C4-2B (cell line): ENCODE measurements at regions not wholly inside any gene's neighbourhood (a gene's known extent, or its start where the extent isn't known, plus 50 kb on each side); places are given as distances from the start of the nearest gene placed in this dataset.
A peak's percentile ranks its signal among the peaks of the same experiment; 100 is the strongest.

ENCODE experiments used
- H3K27ac ChIP-seq: fragments of 450-650 bp; 2 replicates; pipeline ENCODE4 v1.5.1; 2017
- CTCF ChIP-seq: fragments of 450-650 bp; conservative IDR thresholded peaks from 2 replicates; pipeline ENCODE4 v1.5.1; 2017; ENCODE audit warnings: mild to moderate bottlenecking
- ZFX ChIP-seq: fragments of 450-650 bp; IDR thresholded peaks from 2 replicates; pipeline ENCODE4 v1.6.1; 2017

GRCh38 chr9:3001311-3001710 is 157.4 kb upstream of the PUM3 start:
- no peak overlapping the region for H3K27ac ChIP-seq
- TF ChIP-seq CTCF (no peak), ZFX (no peak)

GRCh38 chr9:2992427-2992826 is 148.5 kb upstream of the PUM3 start:
- no peak overlapping the region for H3K27ac ChIP-seq
- TF ChIP-seq CTCF = no peak
- no peak for TF ChIP-seq ZFX

- H3K27ac ChIP-seq = no peak overlapping the region
- TF ChIP-seq CTCF (peak; percentile 27), ZFX (no peak)
Observed at GRCh38 chr9:2991292-2991691, 147.4 kb upstream of the PUM3 start.

- no peak for TF ChIP-seq CTCF
- TF ChIP-seq ZFX = no peak
- no peak overlapping the region for H3K27ac ChIP-seq
Observed at GRCh38 chr9:2987679-2988078, 143.8 kb upstream of the PUM3 start.

GRCh38 chr9:2985343-2985742 is 141.4 kb upstream of the PUM3 start:
- TF ChIP-seq CTCF (no peak), ZFX (no peak)
- H3K27ac ChIP-seq = no peak overlapping the region

- no peak for TF ChIP-seq CTCF
- TF ChIP-seq ZFX = no peak
- no peak overlapping the region for H3K27ac ChIP-seq
Observed at GRCh38 chr9:2984491-2984890, 140.6 kb upstream of the PUM3 start.

- TF ChIP-seq ZFX (no peak), CTCF (no peak)
- H3K27ac ChIP-seq = no peak overlapping the region
Observed at GRCh38 chr9:2979957-2980610, 136.2 kb upstream of the PUM3 start.
